HFFc6 (cell line): ENCODE measurements at regions not wholly inside any gene's neighbourhood (a gene's known extent, or its start where the extent isn't known, plus 50 kb on each side); places are given as distances from the start of the nearest gene placed in this dataset.

Experiments
- DNase-seq: peaks from one replicate; pipeline ENCODE4 v3.0.0-alpha.2; 2018
- H3K27ac Mint-ChIP-seq: 2 replicates; pipeline ENCODE4 v1.8.0; 2020; ENCODE audit warnings: mild to moderate bottlenecking, mixed read lengths
- H3K27me3 Mint-ChIP-seq: 2 replicates; pipeline ENCODE4 v1.8.0; 2021; ENCODE audit warnings: mild to moderate bottlenecking, moderate library complexity, mixed read lengths; ENCODE audit not compliant: insufficient read depth
- H3K36me3 Mint-ChIP-seq: 2 replicates; pipeline ENCODE4 v1.8.0; 2021; ENCODE audit warnings: low read depth, mixed read lengths
- H3K4me1 Mint-ChIP-seq: 2 replicates; pipeline ENCODE4 v1.8.0; 2020; ENCODE audit warnings: low read depth, mixed read lengths
- H3K4me3 Mint-ChIP-seq: 2 replicates; pipeline ENCODE4 v1.8.0; 2020; ENCODE audit warnings: mild to moderate bottlenecking, moderate library complexity, mixed read lengths
- H3K9me3 Mint-ChIP-seq: 2 replicates; pipeline ENCODE4 v1.8.0; 2020; ENCODE audit warnings: mild to moderate bottlenecking, mixed read lengths
- CTCF ChIP-seq: fragments of 200-600 bp; sonication (generic); IDR thresholded peaks from 2 replicates; pipeline ENCODE4 v1.5.0; 2021; ENCODE audit warnings: antibody characterized with exemption, mild to moderate bottlenecking

- no peak for TF ChIP-seq CTCF
- Mint-ChIP-seq H3K4me3 (no peak overlapping the region), H3K27ac (no peak overlapping the region), H3K9me3 (peaks cover 35% of the 10 kb centered on the region), H3K4me1 (no peaks in the 10 kb centered on the region), H3K36me3 (no peaks in the 10 kb centered on the region), H3K27me3 (no peaks in the 10 kb centered on the region)
- DNase-seq, result no peak
Measured at GRCh38 chr16:52725461-52725860, 178.5 kb upstream of the TOX3 start.

- TF ChIP-seq CTCF, result no peak
- H3K9me3 Mint-ChIP-seq, result peaks cover 34% of the 10 kb centered on the region
- H3K27me3 Mint-ChIP-seq, result no peaks in the 10 kb centered on the region
- no peaks in the 10 kb centered on the region for H3K4me1 Mint-ChIP-seq
- no peak overlapping the region for H3K4me3 Mint-ChIP-seq
- no peak overlapping the region for H3K27ac Mint-ChIP-seq
- DNase-seq, result no peak
- H3K36me3 Mint-ChIP-seq, result no peaks in the 10 kb centered on the region
Measured at GRCh38 chr16:52725043-52725442, 178.1 kb upstream of the TOX3 start.

GRCh38 chr16:52721331-52721730 lies 174.4 kb upstream of the TOX3 start:
- no peak for TF ChIP-seq CTCF
- Mint-ChIP-seq H3K27ac (no peak overlapping the region), H3K27me3 (no peaks in the 10 kb centered on the region; the same call in 1 of the 2 replicates), H3K4me1 (no peaks in the 10 kb centered on the region), H3K9me3 (peaks cover 42% of the 10 kb centered on the region), H3K36me3 (0 out of 2 replicates have a peak, but pooled peaks cover 4% of the 10 kb centered on the region), H3K4me3 (no peak overlapping the region)
- DNase-seq, result no peak

- no peaks in the 10 kb centered on the region for H3K4me1 Mint-ChIP-seq
- no peak overlapping the region for H3K4me3 Mint-ChIP-seq
- H3K9me3 Mint-ChIP-seq, result peaks cover 60% of the 10 kb centered on the region
- no peak overlapping the region for H3K27ac Mint-ChIP-seq
- no peak for DNase-seq
- H3K27me3 Mint-ChIP-seq, result no peaks in the 10 kb centered on the region; the same call in 1 of the 2 replicates
- no peak for TF ChIP-seq CTCF
- H3K36me3 Mint-ChIP-seq, result 0 out of 2 replicates have a peak, but pooled peaks cover 4% of the 10 kb centered on the region
Measured at GRCh38 chr16:52718046-52718445, 171.1 kb upstream of the TOX3 start.

- Mint-ChIP-seq H3K4me1 (no peaks in the 10 kb centered on the region), H3K9me3 (peaks cover 57% of the 10 kb centered on the region), H3K27ac (no peak overlapping the region), H3K36me3 (no peaks in the 10 kb centered on the region), H3K27me3 (no peaks in the 10 kb centered on the region; the same call in none of the 2 replicates), H3K4me3 (no peak overlapping the region)
- no peak for DNase-seq
- no peak for TF ChIP-seq CTCF
Measured at GRCh38 chr16:52713740-52714139, 166.8 kb upstream of the TOX3 start.

GRCh38 chr16:52709306-52709705 lies 162.4 kb upstream of the TOX3 start:
- Mint-ChIP-seq H3K27ac (no peak overlapping the region), H3K4me3 (no peak overlapping the region), H3K9me3 (peaks cover 51% of the 10 kb centered on the region), H3K36me3 (no peaks in the 10 kb centered on the region), H3K4me1 (no peaks in the 10 kb centered on the region), H3K27me3 (no peaks in the 10 kb centered on the region; the same call in 1 of the 2 replicates)
- DNase-seq, result no peak
- no peak for TF ChIP-seq CTCF
